GM21423 (cell line): ENCODE measurements at regions not wholly inside any gene's neighbourhood (a gene's known extent, or its start where the extent isn't known, plus 50 kb on each side); places are given as distances from the start of the nearest gene placed in this dataset.
"Not testable (repeated sequence)": the region's sequence is repeated elsewhere in the genome, so short reads cannot be mapped to it uniquely, and the experiment has no call there.

Experiments
- ATAC-seq: cut with Tn5 transposase; IDR thresholded peaks from one replicate; pipeline ENCODE4 v1.9.1; 2021; ENCODE audit warnings: mild to moderate bottlenecking, moderate library complexity; ENCODE audit not compliant: unreplicated experiment

DNA sequence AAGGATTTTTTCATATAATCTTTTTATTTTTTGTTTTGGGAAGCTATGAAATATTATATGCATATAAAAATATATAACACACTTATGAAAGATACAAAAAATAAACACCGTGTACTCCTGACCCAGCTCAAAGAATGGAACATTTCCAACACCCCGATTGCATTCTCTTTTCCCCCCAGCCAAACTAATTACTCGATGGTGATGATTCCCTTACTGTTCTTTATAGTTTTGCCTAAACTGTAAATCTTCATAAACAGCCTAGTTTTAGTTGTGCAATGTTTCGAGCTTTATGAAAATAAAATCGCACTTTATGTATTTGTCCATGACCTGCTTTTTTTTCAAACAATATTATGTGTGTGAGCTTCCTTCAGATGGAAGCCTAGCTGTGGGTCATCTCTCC, 352.0 kb upstream of the KAZN start:
- ATAC-seq = no peak

DNA sequence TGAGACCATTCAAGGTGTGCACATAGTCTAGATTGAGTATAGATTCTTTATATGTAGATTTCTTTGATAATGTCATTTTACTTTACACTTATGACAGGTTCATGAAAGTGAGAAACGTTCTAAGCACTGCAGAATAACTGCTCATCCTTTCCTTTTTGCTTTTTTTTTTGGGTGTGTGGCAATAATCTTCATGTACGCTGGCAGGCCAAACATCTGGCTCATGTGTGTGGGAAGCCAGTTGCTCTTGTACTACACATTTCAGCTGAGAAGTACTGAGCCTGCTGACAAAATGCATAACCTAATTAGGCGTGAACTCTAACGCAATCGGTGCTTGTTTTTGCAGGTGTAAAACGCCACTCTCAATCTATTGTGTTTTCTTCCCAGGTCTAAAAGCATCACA, 350.8 kb upstream of the KAZN start:
- no peak for ATAC-seq

DNA sequence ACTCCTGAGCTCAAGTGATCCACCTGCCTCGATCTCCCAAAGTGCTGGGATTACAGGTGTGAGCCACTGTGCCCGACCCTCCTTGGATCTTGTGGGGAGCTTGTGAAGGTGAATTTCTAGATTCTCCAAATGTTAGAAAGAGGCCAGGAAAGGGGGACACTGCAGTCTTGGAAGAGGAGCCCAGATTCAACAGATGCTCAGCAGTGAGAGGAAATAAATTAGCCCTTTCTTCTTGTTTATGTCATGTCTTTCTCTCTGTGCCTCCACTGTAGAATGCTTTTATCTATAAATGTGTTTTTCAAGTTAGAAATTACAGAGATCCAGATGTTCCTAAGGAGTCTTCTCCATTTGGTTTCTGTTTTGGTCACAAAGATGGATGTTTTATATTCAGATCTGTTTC, 346.6 kb upstream of the KAZN start:
- no peak for ATAC-seq

DNA sequence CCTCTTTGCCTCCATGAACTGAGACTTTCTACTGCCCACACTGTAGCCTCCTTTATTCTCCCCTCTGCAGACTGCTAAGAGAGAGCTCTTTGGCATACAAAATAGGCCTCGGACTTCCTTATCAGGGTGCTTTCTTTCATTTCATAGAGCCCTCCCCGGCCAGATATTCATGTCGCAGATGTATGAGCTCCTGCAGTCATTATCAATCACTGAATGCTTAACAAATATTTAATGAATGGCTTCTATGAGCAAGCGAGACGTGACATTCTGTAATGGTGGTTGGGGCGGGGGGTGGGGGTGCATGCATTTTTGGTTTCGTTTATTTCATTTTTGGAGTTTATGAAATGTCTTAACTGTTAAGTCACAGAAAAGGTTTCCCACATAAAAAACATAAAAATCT, 344.8 kb upstream of the KAZN start:
- no peak for ATAC-seq

DNA sequence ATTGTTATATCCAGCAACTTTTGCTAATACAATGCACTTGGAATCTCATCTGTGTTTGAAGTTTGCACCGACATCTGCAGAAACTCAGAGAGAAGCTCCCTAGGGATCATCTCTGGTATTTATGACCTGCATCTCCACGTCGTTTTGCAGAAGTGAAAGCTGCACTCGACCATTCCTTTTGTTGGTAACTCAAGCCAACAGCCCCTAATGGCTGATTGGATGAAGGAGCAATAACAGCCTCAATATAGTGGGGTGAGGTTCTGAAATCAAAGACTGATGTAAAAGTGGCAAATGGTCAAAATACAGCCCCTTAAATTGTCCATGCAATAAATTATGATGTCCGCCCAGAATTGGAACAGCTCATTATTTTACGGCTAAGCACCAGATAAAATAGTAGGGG, 344.2 kb upstream of the KAZN start:
- no peak for ATAC-seq

DNA sequence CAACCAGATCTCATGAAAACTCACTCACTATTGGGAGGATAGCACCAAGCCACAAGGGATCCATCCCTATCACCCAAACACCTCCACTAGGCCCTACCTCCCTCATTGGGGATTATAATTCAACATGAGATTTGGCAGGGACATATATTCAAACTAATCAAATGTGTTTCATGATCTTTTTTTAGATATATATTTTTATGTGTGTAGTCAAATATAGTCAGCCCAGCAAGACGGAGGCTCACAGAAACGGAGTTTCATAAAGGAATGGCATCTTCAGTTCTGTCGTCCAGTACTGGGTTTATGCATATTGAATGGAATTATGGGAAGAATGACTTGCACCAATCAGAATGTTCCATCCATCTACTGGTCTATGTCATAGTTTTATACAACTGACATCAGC, 343.3 kb upstream of the KAZN start:
- ATAC-seq = no peak

DNA sequence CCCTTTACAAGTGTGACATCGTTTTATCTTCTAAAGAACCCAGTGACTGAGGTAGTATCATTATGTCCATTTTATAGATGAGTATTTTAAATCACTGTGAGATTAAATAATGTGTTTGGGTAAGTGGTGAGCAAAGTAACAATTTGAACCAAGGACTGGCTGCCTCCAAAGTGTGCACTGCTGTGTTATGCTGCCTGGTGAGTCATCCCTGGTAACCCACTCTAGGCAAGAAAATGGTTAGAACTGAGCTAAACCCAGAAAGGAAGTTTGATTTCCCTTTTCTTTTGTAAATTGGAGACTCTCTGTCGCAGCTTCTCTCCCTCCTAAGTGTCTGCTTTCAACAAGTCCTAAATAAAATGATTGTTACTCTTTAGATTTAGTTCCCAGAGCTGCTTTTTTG, 342.8 kb upstream of the KAZN start:
- no peak for ATAC-seq

DNA sequence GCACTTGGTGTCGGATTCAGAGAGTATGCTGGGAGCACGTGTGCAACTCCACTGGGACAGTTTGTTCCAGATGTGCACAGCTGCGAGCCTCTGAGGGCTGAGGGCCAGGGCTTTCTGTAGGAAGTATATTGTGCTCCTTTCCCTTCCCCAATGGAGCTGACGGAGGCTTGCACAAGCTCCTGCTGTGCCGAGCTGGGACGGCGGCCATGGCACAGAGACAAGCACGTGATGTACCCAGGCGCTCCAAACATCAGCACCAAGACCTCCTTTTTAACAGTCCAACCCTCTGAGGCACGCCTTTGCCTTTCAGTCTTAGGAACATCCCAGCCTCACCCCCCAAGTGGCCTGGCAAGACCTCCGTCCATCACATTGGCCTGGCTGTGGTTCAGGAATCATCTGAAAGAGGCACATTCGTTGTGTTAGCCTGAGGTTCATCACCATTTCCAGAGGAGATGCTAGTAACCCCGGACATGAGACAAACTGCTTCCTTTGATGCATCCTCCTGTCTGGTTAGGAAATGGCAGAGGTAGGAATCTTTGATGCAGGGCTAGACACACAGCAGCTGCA, 339.2 kb upstream of the KAZN start:
- no peak for ATAC-seq

DNA sequence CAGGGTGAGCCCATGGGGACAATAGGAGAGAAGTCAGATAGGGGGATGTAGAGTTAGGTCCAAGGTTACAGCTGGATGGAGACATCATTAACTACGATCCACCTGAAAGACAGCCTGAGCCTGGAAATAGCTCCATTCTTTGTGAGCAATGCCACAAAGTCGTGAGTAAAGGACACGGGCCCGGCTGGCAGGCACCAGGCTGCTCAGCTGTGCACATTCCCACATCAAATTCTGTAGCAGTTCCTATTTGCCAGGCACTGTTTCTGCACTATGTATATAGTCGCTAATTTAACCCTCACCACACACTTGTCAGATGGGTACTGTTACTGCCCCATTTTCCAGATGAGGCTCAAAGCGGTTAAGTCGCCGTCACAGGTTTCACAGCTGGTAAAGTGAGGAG, 338.0 kb upstream of the KAZN start:
- ATAC-seq = no peak

DNA sequence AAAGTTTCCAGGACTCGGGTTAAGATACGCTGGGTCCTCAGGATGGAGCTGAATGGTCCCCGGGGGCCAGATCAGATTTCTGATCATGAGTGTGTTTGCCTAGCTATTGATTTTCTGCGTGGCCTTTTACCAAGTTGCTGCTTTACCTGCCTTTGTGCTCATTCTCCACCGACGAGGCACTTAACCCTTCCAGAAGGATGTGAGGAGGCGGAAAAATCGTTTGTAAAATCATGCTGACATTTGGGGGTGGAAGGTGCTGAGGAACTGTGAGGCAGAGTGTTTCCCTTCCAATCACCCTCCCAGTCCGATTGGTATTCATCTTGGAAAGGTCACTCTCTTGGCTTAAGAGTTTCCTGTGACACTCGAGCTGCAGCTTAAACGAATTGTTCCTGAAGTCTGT, 337.1 kb upstream of the KAZN start:
- ATAC-seq = no peak

DNA sequence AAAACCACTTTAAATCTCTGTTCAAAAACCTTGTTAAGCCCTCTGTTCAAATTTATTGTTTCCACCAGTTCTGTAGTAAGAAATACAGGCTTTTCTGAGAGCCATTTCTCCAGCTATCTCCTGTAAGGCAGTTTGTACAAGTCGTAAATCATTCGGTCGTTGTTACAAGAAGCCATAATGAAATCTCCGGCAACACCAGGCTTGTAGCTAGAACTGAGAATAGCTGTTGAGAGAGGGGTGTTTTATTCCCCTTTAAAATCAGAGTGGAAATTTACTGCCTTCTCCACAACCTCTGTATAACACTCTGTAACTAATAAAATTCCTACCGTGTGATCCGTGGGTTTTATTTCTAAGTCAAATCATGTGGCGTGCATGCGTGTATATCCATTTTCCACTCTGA, 335.8 kb upstream of the KAZN start:
- no peak for ATAC-seq

DNA sequence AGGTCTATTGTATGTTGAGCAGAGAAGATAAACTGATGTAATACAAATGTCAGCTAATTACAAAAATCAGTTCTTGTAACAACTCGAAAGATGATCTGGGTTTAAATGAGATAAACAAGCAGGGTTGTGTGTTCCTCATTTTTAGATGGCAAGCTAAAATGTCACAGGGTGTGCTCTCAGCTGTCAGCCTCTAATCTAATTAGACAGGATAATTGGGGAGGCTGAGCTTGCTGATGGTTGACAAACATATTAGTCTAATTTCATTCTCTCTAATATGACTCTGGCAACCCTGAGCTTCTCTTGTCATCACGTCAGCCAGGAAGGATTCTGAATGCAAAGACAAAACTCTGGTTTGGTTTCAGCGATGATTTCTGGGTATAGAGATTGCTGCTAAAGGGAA, 335.3 kb upstream of the KAZN start:
- no peak for ATAC-seq

DNA sequence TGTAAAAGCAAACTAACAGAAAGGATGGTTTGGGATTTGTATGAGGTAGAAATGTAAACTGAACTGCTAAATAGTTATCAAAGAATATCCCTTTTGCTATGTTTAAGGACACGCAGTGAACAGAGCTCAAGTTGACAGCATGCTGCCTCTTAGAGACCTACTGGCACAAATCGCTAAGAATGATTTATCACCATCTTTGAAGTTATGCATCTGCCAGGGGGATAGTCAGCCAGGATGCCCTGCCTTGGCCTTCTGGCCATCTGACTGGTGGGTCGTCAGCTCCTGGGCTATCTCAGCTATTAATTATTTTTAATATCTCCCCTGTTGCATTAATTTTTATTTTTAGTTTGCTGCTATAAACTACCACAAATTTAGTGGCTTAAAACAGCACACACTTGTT, 334.8 kb upstream of the KAZN start:
- no peak for ATAC-seq

DNA sequence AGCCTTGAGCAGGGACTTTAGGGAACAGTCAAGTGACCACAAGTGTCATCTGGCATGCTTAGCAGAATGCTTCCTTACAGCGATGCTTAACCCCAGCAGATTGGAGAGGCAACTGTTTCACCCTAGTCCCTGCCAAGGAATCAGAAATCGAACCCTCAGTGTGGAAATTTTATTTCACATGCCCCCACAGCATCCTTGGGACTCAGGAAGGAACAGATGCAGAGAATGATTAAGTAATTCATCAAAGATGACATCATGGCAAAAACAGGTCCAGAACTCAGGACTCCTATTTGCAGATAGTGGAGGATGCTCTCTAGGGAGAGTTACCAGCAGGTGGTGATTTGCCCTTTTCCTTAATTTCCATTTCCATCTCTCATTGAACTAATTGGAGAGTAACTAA, 333.0 kb upstream of the KAZN start:
- ATAC-seq = no peak

DNA sequence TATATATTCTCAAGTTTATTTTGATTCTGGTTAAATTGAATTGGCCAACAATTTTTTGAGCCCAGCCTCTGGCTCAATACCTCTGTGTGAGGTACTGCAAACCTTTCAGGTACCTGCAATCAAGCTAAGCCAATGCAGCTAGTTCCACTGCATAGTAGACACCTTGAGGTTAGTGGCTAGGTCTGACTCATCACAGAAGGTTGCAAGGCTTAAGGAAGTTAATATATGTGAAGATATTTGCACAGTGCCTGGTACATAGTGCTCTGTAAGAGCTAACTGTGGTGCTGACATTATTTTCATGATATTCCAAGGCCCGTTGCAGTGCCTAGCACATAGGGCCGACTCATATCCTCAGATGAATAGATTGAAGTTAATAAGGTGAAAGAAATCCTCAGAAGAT, 330.5 kb upstream of the KAZN start:
- ATAC-seq = no peak

DNA sequence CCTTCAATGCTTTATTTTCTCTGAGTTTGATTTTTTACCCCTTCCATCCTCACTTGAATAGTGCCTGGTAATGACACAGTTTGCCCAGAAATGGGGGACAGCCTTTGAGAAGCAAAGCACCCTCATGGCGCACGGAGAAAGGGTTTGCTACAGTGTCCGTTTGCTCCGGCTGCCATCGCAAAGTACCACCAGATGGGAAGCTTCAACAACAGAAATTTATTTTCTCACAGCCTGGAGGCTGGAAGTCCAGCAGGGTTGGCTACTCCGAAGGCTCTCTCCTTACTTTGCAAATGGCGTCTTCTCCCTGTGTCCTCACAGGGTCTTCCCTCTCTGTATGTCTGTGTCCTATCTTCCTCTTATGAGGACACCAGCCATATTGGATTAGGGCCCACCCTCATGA, 327.7 kb upstream of the KAZN start:
- ATAC-seq = no peak

DNA sequence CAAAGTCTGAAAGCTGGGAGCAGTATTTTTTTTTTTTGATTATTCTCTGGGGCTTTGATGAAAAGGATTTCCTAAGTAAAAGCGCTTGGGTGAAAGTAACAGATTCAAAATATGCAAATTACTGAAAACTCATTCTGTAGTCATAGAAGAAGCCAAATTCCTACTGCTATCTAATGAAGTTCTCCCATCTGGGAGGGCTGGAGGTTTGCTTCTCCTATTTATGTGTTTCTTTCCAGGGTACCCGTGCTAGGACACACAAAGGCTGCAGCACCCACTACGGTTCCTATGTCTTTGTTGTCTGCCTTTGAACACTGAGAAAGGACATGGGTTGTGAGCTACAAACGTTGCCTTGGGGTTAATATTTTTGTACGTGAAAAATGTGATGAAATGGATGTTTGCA, 324.7 kb upstream of the KAZN start:
- no peak for ATAC-seq

DNA sequence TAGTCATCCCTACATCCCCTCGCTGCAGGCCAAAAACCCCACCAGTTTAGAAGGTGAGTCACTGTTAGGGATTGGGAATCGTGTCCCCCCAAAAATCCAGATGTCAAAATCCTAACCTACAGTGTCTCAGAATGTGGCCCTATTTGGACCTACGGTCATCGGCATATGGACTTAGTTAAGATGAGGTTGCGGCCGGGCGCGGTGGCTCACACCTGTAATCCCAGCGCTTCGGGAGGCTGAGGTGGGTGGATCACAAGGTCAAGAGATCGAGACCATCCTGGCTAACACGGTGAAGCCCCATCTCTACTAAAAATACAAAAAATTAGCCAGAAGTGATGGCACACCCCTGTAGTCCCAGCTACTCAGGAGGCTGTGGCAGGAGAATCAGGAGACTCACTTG, 318.6 kb upstream of the KAZN start:
- not testable (repeated sequence) for ATAC-seq

DNA sequence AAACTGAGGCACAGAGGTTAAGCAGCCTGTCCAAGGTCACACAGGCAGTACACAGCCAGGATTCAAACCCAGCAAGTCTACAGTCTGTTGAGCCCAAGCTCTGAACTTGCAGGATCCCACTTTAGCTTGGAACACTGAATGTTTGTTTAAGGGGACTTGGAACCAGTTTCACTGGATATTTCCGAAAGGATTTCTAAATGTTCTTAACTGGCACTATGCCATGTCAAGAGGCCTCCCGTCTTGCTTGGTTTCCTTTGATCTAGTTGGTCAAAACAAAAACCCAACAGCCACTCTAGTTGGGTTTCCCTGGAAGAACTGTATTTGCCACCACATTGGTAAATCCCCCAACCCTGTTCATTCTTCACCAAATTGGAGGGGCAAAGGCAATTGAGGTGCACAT, 317.6 kb upstream of the KAZN start:
- no peak for ATAC-seq

DNA sequence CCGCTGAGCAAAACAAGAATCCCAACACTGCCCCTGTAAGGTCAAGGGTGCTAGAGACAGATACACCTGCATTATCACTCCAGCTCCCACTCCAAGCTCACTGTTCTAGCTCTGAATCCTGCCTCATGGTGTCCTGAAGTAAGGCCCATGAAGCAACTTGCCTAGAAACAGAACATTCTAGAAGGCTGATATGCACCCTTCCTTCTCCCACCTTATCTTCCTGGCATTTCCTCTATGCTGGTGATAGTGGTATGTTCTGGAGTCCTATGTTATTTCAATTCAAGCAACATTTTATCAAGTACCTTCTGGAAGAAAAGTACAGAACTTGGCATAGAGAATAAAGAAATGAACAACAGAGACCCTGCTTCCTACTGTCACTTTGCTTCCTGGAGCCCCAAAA, 317.1 kb upstream of the KAZN start:
- ATAC-seq = no peak

DNA sequence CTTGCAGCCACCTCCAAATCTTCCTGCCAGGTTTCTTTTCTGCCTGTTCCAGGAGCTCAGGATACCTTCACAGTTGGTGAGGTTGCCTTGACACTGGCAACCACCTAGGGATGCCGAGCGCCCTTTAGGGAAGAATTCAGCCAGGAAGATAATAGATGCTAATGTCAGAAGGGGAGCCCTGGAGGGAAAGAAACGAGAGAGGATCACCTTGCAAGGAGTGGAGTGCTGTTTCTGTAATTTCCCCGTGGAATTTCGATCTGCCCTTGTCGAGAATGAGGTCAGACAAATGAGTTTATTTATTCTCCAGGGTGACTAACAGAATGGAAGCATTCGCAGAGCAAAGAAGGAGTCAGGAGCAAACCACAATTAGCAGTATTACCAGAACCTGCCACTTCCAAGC, 315.8 kb upstream of the KAZN start:
- no peak for ATAC-seq

DNA sequence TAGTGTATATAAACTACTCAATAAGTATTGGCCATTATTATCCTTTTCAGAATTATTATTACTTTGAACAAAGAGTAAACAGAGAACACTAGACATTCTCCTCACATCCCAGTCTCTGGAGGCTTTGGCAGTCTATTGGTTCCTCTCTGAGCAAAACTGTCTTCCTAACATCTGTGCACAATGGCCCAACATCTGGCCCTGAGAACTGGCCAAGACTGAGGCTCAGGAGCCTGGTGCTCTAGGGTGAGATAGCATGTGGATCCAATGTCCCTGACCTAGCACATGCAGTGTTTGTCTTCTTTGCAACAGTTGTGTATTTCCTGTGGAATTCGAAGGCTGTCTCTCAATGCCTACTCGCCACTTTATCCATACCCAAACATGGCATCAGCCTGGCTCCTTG, 313.2 kb upstream of the KAZN start:
- ATAC-seq = no peak

DNA sequence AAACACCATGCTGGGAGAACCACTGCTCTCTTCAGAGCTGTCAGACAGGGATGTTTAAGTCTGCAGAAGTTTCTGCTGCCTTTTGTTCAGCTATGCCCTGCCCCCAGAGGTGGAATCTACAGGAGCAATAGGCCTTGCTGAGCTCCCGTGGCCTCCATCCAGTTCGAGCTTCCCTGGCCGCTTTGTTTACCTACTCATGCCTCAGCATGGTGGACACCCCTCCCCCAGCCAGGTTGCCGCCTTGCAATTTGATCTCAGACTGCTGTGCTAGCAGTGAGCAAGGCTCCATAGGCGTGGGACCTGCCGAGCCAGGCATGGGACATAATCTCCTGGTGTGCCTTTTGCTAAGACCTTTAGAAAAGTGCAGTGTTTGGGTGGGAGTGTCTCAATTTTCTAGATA, 307.3 kb upstream of the KAZN start:
- ATAC-seq = not testable (repeated sequence)

DNA sequence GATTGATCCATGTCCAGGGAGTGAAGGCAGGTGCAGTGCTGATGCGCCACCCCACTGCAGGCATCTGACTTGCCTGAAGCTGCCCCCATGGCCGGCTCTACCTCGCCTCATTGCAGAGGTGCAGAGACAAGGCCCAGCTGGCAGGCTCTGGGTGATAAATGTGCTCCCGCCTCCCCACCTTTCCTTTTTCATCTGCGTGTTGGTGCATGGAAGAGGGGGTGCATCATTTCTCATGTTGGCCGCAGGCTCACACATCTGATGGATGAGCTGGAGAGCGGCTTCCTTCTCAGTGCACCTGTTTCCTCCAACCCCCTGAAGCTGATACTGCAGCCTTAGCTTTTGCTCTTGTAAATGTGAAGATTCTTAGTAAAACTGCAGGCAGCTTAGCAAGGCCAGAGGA, 306.0 kb upstream of the KAZN start:
- ATAC-seq = no peak
